SK-N-SH (cell line): ENCODE measurements at regions not wholly inside any gene's neighbourhood (a gene's known extent, or its start where the extent isn't known, plus 50 kb on each side); places are given as distances from the start of the nearest gene placed in this dataset.

ENCODE experiments used
- CTCF ChIA-PET: fragments of 300-600, 350-600 bp; formaldehyde crosslinking; extraction: SDS; loops from one replicate; lab custom pipeline; 2021; lab: Yijun Ruan, JAX
- POLR2A ChIA-PET: fragments of 350-600 bp; sonication (Branson Sonifier 250); formaldehyde crosslinking; extraction: SDS; loops from one replicate; lab custom pipeline; 2020; ENCODE audit warnings: antibody characterized with exemption, inconsistent platforms; lab: Yijun Ruan, JAX
- DNase-seq: peaks from one replicate; pipeline ENCODE4 v3.0.0; 2012
- H2AFZ ChIP-seq: fragments of 200-600 bp; sonication (generic); 2 replicates; pipeline ENCODE4 v1.8.1; 2016; ENCODE audit warnings: antibody characterized with exemption, mild to moderate bottlenecking, low read depth
- H3F3A ChIP-seq: fragments of 200-600 bp; sonication (generic); replicated peaks from 2 replicates; pipeline ENCODE3; 2016; ENCODE audit warnings: antibody characterized with exemption, mild to moderate bottlenecking; ENCODE audit not compliant: insufficient read depth
- H3K27ac ChIP-seq, 2 experiments: fragments of 200-500 bp in 1 of 2; fragments of 200-600 bp in 1 of 2; sonication (Bioruptor generic) in 1 of 2; sonication (generic), shearing (Covaris generic) in 1 of 2; 2 replicates each; pipeline versions ENCODE4 v1.5.1 to v1.6.1; 2014 to 2016; ENCODE audit warnings: low read depth in 2 of 2, inconsistent platforms in 1 of 2, low read length in 1 of 2, mild to moderate bottlenecking in 1 of 2, mixed read lengths in 1 of 2
- H3K27me3 ChIP-seq: fragments of 200-600 bp; sonication (generic), shearing (Covaris generic); 2 replicates; pipeline ENCODE4 v1.6.1; 2016; ENCODE audit warnings: mixed run types; ENCODE audit not compliant: insufficient read depth
- H3K36me3 ChIP-seq, 2 experiments: fragments of 200-500 bp in 1 of 2; fragments of 200-600 bp in 1 of 2; sonication (Bioruptor generic) in 1 of 2; sonication (generic) in 1 of 2; replicated peaks in 1 of 2; 2 replicates each; pipeline versions ENCODE3 to v1.5.1; 2014 to 2016; ENCODE audit warnings: low read length in 1 of 2, mild to moderate bottlenecking in 1 of 2; ENCODE audit not compliant: insufficient read depth in 2 of 2, control insufficient read depth in 1 of 2
- H3K4me1 ChIP-seq, 2 experiments: fragments of 200-500 bp in 1 of 2; fragments of 200-600 bp in 1 of 2; sonication (Bioruptor generic) in 1 of 2; sonication (generic), shearing (Covaris generic) in 1 of 2; 2 replicates each; pipeline versions ENCODE4 v1.5.1 to v1.6.1; 2014 to 2016; ENCODE audit warnings: low read depth in 1 of 2, low read length in 1 of 2, mixed run types in 1 of 2; ENCODE audit not compliant: insufficient read depth in 2 of 2, control insufficient read depth in 1 of 2
- H3K4me2 ChIP-seq: fragments of 200-600 bp; sonication (generic), shearing (Covaris generic); 2 replicates; pipeline ENCODE4 v1.6.1; 2017; ENCODE audit warnings: mixed run types
- H3K4me3 ChIP-seq, 2 experiments: fragments of 200-500 bp in 1 of 2; fragments of 200-600 bp in 1 of 2; sonication (Bioruptor generic) in 1 of 2; sonication (generic), shearing (Covaris generic) in 1 of 2; 2 replicates each; pipeline versions ENCODE4 v1.5.1 to v1.8.1; 2014 to 2016; ENCODE audit warnings: low read depth in 2 of 2, inconsistent platforms in 1 of 2, low read length in 1 of 2, mild to moderate bottlenecking in 1 of 2, mixed read lengths in 1 of 2, moderate library complexity in 1 of 2
- H3K79me2 ChIP-seq: fragments of 200-600 bp; sonication (generic); 2 replicates; pipeline ENCODE4 v1.8.1; 2017; ENCODE audit warnings: mild to moderate bottlenecking; ENCODE audit not compliant: insufficient read depth
- H3K9ac ChIP-seq: fragments of 200-600 bp; sonication (generic); 2 replicates; pipeline ENCODE4 v1.6.1; 2017; ENCODE audit warnings: mixed run types
- H3K9me2 ChIP-seq: fragments of 200-600 bp; sonication (generic); 2 replicates; pipeline ENCODE4 v1.6.1; 2017; ENCODE audit warnings: mixed run types
- H3K9me3 ChIP-seq: fragments of 200-600 bp; sonication (generic); 2 replicates; pipeline ENCODE4 v1.6.1; 2017; ENCODE audit warnings: mixed run types, mild to moderate bottlenecking, moderate library complexity
- H4K20me1 ChIP-seq: fragments of 200-600 bp; sonication (generic); 2 replicates; pipeline ENCODE4 v1.6.1; 2017; ENCODE audit warnings: mild to moderate bottlenecking, mixed run types; ENCODE audit not compliant: insufficient read depth
- CHD2 ChIP-seq: fragments of 150-350 bp; IDR thresholded peaks from 2 replicates; pipeline ENCODE4 v1.6.1; 2018; ENCODE audit warnings: low read length; ENCODE audit not compliant: partially characterized antibody
- FOSL2 ChIP-seq: IDR thresholded peaks from 2 replicates; pipeline ENCODE4 v1.4.0; 2012; ENCODE audit warnings: low read depth, mild to moderate bottlenecking, moderate library complexity, borderline replicate concordance
- GATA2 ChIP-seq: sonication (generic); formaldehyde crosslinking; IDR thresholded peaks from 2 replicates; pipeline ENCODE4 v1.5.0; 2020; ENCODE audit warnings: mild to moderate bottlenecking, missing genetic modification reagents
- IRF3 ChIP-seq: fragments of 150-350 bp; IDR thresholded peaks from 2 replicates; pipeline ENCODE4 v1.6.1; 2016; ENCODE audit warnings: mild to moderate bottlenecking, low read depth, low read length
- JUND ChIP-seq: IDR thresholded peaks from 2 replicates; pipeline ENCODE4 v1.4.0; 2012
- PBX3 ChIP-seq: IDR thresholded peaks from 2 replicates; pipeline ENCODE4; 2012
- SMC3 ChIP-seq: IDR thresholded peaks from 2 replicates; pipeline ENCODE4 v1.6.1; 2012; ENCODE audit warnings: low read depth, low read length, improper control_type of control experiment
- WGBS: methylation state at CpG from one replicate; pipeline ENCODE4 v1.1.6; 2017; ENCODE audit warnings: low lambda C conversion rate; 5-methylcytosine and 5-hydroxymethylcytosine counted together
- TF ChIP-seq, protein P1 (sequence below): IDR thresholded peaks from 2 replicates; pipeline ENCODE4 v1.4.0; 2012; ENCODE audit warnings: low read depth, borderline replicate concordance

DNA sequence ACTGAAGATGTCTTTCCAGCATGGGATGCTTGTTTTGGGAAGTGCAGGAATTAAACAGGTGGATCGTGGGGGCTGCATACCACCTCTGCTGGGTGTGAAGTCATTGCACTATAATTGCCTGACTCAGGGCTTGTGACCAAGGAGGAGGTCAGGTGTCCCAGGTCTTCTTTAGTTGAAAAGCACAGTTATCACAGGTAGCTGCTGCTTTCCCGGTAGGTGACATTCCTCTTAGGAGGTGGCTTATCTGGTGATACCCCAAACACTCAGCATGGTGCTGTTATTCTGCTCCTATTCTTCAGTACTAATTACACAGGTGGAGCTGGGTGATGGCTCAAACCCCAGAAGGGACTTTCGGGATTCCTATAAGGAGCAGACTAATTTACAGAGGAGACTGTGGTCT is 320.3 kb upstream of the PLXNA2 start (continued):
- TF ChIP-seq PBX3: no peak
- TF ChIP-seq IRF3: no peak
- no peak for TF ChIP-seq GATA2 (CRISPR knock-in tag)
- no peak for TF ChIP-seq CHD2
- TF ChIP-seq, protein P1, sequence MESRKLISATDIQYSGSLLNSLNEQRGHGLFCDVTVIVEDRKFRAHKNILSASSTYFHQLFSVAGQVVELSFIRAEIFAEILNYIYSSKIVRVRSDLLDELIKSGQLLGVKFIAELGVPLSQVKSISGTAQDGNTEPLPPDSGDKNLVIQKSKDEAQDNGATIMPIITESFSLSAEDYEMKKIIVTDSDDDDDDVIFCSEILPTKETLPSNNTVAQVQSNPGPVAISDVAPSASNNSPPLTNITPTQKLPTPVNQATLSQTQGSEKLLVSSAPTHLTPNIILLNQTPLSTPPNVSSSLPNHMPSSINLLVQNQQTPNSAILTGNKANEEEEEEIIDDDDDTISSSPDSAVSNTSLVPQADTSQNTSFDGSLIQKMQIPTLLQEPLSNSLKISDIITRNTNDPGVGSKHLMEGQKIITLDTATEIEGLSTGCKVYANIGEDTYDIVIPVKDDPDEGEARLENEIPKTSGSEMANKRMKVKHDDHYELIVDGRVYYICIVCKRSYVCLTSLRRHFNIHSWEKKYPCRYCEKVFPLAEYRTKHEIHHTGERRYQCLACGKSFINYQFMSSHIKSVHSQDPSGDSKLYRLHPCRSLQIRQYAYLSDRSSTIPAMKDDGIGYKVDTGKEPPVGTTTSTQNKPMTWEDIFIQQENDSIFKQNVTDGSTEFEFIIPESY: no peak
- TF ChIP-seq FOSL2: no peak

DNA sequence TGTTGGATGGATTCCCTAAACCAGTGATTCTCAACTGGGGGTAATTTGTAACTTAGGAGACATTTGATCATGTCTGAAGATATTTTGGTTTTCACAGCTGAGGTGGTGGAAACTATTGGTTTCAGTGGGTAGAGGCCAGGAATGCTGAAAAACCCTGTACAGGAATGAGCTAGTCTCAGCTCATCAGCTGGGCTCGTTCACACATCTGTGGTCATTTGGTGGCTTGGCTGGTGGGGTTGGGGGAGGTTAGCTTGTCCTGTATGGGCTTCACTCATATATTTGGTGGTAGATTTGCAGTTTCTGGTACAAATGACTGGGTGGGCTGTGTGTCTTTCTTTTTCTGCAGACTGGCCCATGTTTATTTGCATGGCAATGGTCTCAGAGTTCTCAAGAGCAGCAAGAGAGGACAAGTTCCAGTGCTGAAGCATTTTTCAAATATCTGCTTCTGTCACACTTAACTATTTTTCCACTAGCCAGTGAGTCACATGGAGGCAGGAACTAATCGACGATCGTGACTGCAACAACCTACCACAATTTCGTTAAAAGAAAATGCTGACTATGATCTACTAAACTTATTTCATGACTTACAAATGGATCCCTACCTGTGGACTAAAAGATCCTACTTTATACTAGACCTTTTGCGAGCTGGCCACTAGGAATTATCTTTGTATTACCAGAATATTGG is 321.7 kb upstream of the PLXNA2 start:
- H3K4me3 ChIP-seq: no peak overlapping the region
- H4K20me1 ChIP-seq: no peaks in the 10 kb centered on the region
- WGBS: 73% methylated on average over 6 of the region's 6 CpGs

More for the DNA sequence above, 321.7 kb upstream of the PLXNA2 start:
- no peak for DNase-seq
- no peak overlapping the region for H3K4me2 ChIP-seq
- CTCF ChIA-PET: interaction anchor here (0.6 to 1.3 kb wide), 2 partner anchors 18 to 89 kb away, joined by 4 read pairs; no protein-coding TSS in a partner anchor
- TF ChIP-seq IRF3 (no peak), SMC3 (no peak), JUND (no peak)
- TF ChIP-seq, all 33 proteins: peak for 0
- Histone ChIP-seq H3K4me1 (peaks cover 0 to 6% of the 10 kb centered on the region in 2 experiments; a peak in 1 of 4 replicates), H3K27me3 (0 out of 2 replicates have a peak, but pooled peaks cover 4% of the 10 kb centered on the region), H3K9me3 (no peaks in the 10 kb centered on the region), H3K9ac (no peak overlapping the region), H3K9me2 (no peaks in the 10 kb centered on the region), H3K79me2 (no peaks in the 10 kb centered on the region), H3K36me3 (no peaks in the 10 kb centered on the region), H3F3A (peaks cover 2% of the 10 kb centered on the region), H2AFZ (no peak overlapping the region), H3K27ac (no peak overlapping the region)
- POLR2A ChIA-PET: no interaction called here
